ENCODE measurements at regions not wholly inside any gene's neighbourhood (a gene's known extent, or its start where the extent isn't known, plus 50 kb on each side); places are given as distances from the start of the nearest gene placed in this dataset.
"Not testable (repeated sequence)": the region's sequence is repeated elsewhere in the genome, so short reads cannot be mapped to it uniquely, and the experiment has no call there.

- TF ChIP-seq CTCF, POLR2A (IDR thresholded peaks at IDR 0.05): not testable (repeated sequence)
These were observed 750.7 kb downstream of the SPATA31A1 start for GRCh38 chr9:40106003-40106782.
